CD14-positive monocyte (primary cell): ENCODE measurements at regions not wholly inside any gene's neighbourhood (a gene's known extent, or its start where the extent isn't known, plus 50 kb on each side); places are given as distances from the start of the nearest gene placed in this dataset.

Source experiments
- DNase-seq, 3 donors: peaks; one replicate each; pipeline ENCODE4 v3.0.0-alpha.2; 2011 to 2022
- H2AFZ ChIP-seq: 2 replicates; pipeline ENCODE4 v1.6.0; 2012; ENCODE audit warnings: mild to moderate bottlenecking, low read depth, low read length, inconsistent platforms; ENCODE audit not compliant: insufficient read depth, poor library complexity, severe bottlenecking
- H3K27ac ChIP-seq, 2 donors: 1 replicate in 1 of 2; 2 replicates in 1 of 2; pipeline ENCODE4 v1.5.1; 2012 to 2013; ENCODE audit warnings: low read length in 2 of 2, control low read depth in 1 of 2, inconsistent platforms in 1 of 2, low read depth in 1 of 2, mild to moderate bottlenecking in 1 of 2
- H3K27me3 ChIP-seq, 2 donors: one replicate each; pipeline versions ENCODE4 v1.6.0 to v1.6.1; 2011 to 2013; ENCODE audit warnings: low read length in 2 of 2; ENCODE audit not compliant: control insufficient read depth in 2 of 2, insufficient read depth in 2 of 2
- H3K36me3 ChIP-seq, 2 donors: replicated peaks in 1 of 2; 1 replicate in 1 of 2; 2 replicates in 1 of 2; pipeline versions ENCODE4 v1.5.1 to v1.6.1; 2012 to 2013; ENCODE audit warnings: low read length in 2 of 2, control low read depth in 1 of 2, inconsistent platforms in 1 of 2, mild to moderate bottlenecking in 1 of 2; ENCODE audit not compliant: insufficient read depth in 2 of 2, control insufficient read depth in 1 of 2
- H3K4me1 ChIP-seq, 2 donors: 1 replicate in 1 of 2; 2 replicates in 1 of 2; pipeline versions ENCODE4 v1.5.1 to v1.6.1; 2012 to 2013; ENCODE audit warnings: low read length in 2 of 2, control low read depth in 1 of 2, inconsistent platforms in 1 of 2, mild to moderate bottlenecking in 1 of 2, moderate library complexity in 1 of 2; ENCODE audit not compliant: insufficient read depth in 2 of 2, control insufficient read depth in 1 of 2
- H3K4me2 ChIP-seq: replicated peaks from 2 replicates; pipeline ENCODE3; 2012; ENCODE audit warnings: low read length, moderate library complexity, mild to moderate bottlenecking; ENCODE audit not compliant: poor library complexity, severe bottlenecking; ENCODE audit errors: extremely low read depth
- H3K4me3 ChIP-seq, 3 experiments: fragments of 200-600 bp in 1 of 3; sonication (generic) in 1 of 3; replicated peaks in 1 of 3; 1 replicate in 2 of 3; 2 replicates in 1 of 3; pipeline ENCODE4 v1.5.1; 2011 to 2013; ENCODE audit warnings: low read length in 3 of 3, mild to moderate bottlenecking in 3 of 3, control low read depth in 2 of 3, low read depth in 2 of 3, inconsistent platforms in 1 of 3, moderate library complexity in 1 of 3
- H3K79me2 ChIP-seq: 2 replicates; pipeline ENCODE4 v1.6.0; 2012; ENCODE audit warnings: mild to moderate bottlenecking, control low read depth, inconsistent platforms, low read length, moderate library complexity; ENCODE audit not compliant: insufficient read depth
- H3K9ac ChIP-seq: 2 replicates; pipeline ENCODE4 v1.6.0; 2017; ENCODE audit warnings: low read length, mild to moderate bottlenecking; ENCODE audit not compliant: insufficient read depth, poor library complexity, severe bottlenecking
- H3K9me3 ChIP-seq, 2 donors: replicated peaks in 1 of 2; 1 replicate in 1 of 2; 2 replicates in 1 of 2; pipeline versions ENCODE4 v1.5.1 to v1.6.1; 2012 to 2013; ENCODE audit warnings: low read length in 2 of 2, control low read depth in 1 of 2; ENCODE audit not compliant: control insufficient read depth in 1 of 2, insufficient read depth in 1 of 2
- H4K20me1 ChIP-seq: 2 replicates; pipeline ENCODE4 v1.6.0; 2012; ENCODE audit warnings: mild to moderate bottlenecking, low read length, control low read depth, moderate library complexity; ENCODE audit not compliant: insufficient read depth
- H3K27ac Mint-ChIP-seq, 7 donors: one replicate each; pipeline ENCODE4 v1.8.0; 2020; ENCODE audit warnings: mild to moderate bottlenecking in 7 of 7, mixed read lengths in 7 of 7, moderate library complexity in 6 of 7, inconsistent platforms in 2 of 7
- H3K27me3 Mint-ChIP-seq, 3 donors: one replicate each; pipeline ENCODE4 v1.8.0; 2021 to 2022; ENCODE audit warnings: low read depth in 3 of 3, mild to moderate bottlenecking in 3 of 3, mixed read lengths in 3 of 3, moderate library complexity in 3 of 3, inconsistent platforms in 1 of 3
- H3K36me3 Mint-ChIP-seq, 2 donors: one replicate each; pipeline ENCODE4 v1.8.0; 2020; ENCODE audit warnings: mixed read lengths in 2 of 2, inconsistent platforms in 1 of 2, mild to moderate bottlenecking in 1 of 2
- H3K4me1 Mint-ChIP-seq: one replicate; pipeline ENCODE4 v1.8.0; 2020; ENCODE audit warnings: mild to moderate bottlenecking, mixed read lengths
- H3K4me3 Mint-ChIP-seq, 2 donors: one replicate each; pipeline ENCODE4 v1.8.0; 2020; ENCODE audit warnings: mild to moderate bottlenecking in 2 of 2, mixed read lengths in 2 of 2, moderate library complexity in 1 of 2
- H3K9me3 Mint-ChIP-seq, 7 donors: one replicate each; pipeline ENCODE4 v1.8.0; 2020 to 2022; ENCODE audit warnings: mixed read lengths in 7 of 7, mild to moderate bottlenecking in 6 of 7, moderate library complexity in 6 of 7, inconsistent platforms in 2 of 7
- CTCF ChIP-seq: fragments of 200-600 bp; IDR thresholded peaks from one replicate; pipeline ENCODE4 v1.8.0; 2022; ENCODE audit warnings: antibody characterized with exemption, mild to moderate bottlenecking
- WGBS: methylation state at CpG from one replicate; pipeline ENCODE4 v1.1.5; 2013; ENCODE audit warnings: missing lambda C conversion rate; ENCODE audit not compliant: insufficient coverage; 5-methylcytosine and 5-hydroxymethylcytosine counted together
- intact Hi-C, 2 donors: fragments of 100-400 bp; cut with micrococcal nuclease; formaldehyde crosslinking; loops; one replicate each; pipeline versions ENCODE4 v1.15.0 to v1.15.1; 2023

- H3K4me1 ChIP-seq: no peaks in the 10 kb centered on the region
- no peaks in the 10 kb centered on the region for H3K36me3 ChIP-seq
- no peaks in the 10 kb centered on the region for H3K9me3 ChIP-seq
- DNase-seq: no peak
- Mint-ChIP-seq H3K4me1 (no peaks in the 10 kb centered on the region), H3K4me3 (no peak overlapping the region), H3K9me3 (peaks cover 0 to 10% (median 6%) of the 10 kb centered on the region in 7 donors), H3K27me3 (peaks cover 0 to 1% (median 0%) of the 10 kb centered on the region in 3 donors), H3K36me3 (no peaks in the 10 kb centered on the region), H3K27ac (no peak overlapping the region)
- no peak overlapping the region for H3K4me2 ChIP-seq
- no peak for TF ChIP-seq CTCF
- no peaks in the 10 kb centered on the region for H3K27me3 ChIP-seq
- no peak overlapping the region for H3K27ac ChIP-seq
- no peaks in the 10 kb centered on the region for H3K79me2 ChIP-seq
- H4K20me1 ChIP-seq: no peaks in the 10 kb centered on the region
- intact Hi-C loops: no loop called here
- H3K4me3 ChIP-seq: no peak overlapping the region
- no peak overlapping the region for H3K9ac ChIP-seq
- WGBS: no CpG with 5 or more reads among the region's 1 CpG
- no peak overlapping the region for H2AFZ ChIP-seq
Observed at GRCh38 chr13:68584776-68585175, 1354.6 kb upstream of the PCDH9 start.

GRCh38 chr13:68574053-68574452 lies 1343.9 kb upstream of the PCDH9 start:
- Histone ChIP-seq H3K27me3 (no peaks in the 10 kb centered on the region), H4K20me1 (no peaks in the 10 kb centered on the region), H3K9ac (no peak overlapping the region), H3K36me3 (no peaks in the 10 kb centered on the region), H3K4me2 (no peak overlapping the region), H3K4me3 (no peak overlapping the region), H3K27ac (no peak overlapping the region), H3K79me2 (no peaks in the 10 kb centered on the region), H3K9me3 (peaks cover 0 to 5% of the 10 kb centered on the region in 2 donors), H2AFZ (no peak overlapping the region), H3K4me1 (no peaks in the 10 kb centered on the region)
- H3K4me3 Mint-ChIP-seq: no peak overlapping the region
- no peaks in the 10 kb centered on the region for H3K36me3 Mint-ChIP-seq
- no peaks in the 10 kb centered on the region for H3K4me1 Mint-ChIP-seq
- intact Hi-C loops: no loop called here
- DNase-seq: no peak
- WGBS: 89% methylated on average over 1 of the region's 1 CpG
- H3K27me3 Mint-ChIP-seq: no peaks in the 10 kb centered on the region
- no peak for TF ChIP-seq CTCF
- H3K9me3 Mint-ChIP-seq: peaks cover 0 to 4% (median 0%) of the 10 kb centered on the region in 7 donors
- H3K27ac Mint-ChIP-seq: no peak overlapping the region
